GM12878 (cell line): ENCODE measurements at regions not wholly inside any gene's neighbourhood (a gene's known extent, or its start where the extent isn't known, plus 50 kb on each side); places are given as distances from the start of the nearest gene placed in this dataset.

Source experiments
- KAT2A ChIP-seq: conservative IDR thresholded peaks from 2 replicates; pipeline ENCODE4 v1.6.1; 2011; ENCODE audit warnings: low read depth, low read length; ENCODE audit not compliant: control insufficient read depth
- TF ChIP-seq, protein P1 (sequence below), 3 experiments: IDR thresholded peaks in 2 of 3; conservative IDR thresholded peaks in 1 of 3; 2 replicates each; pipeline ENCODE4 v1.5.1; 2011; ENCODE audit warnings: low read depth in 3 of 3, low read length in 3 of 3, mild to moderate bottlenecking in 3 of 3, control low read depth in 2 of 3, moderate library complexity in 2 of 3, inconsistent platforms in 1 of 3, mixed read lengths in 1 of 3; ENCODE audit not compliant: control insufficient read depth in 2 of 3, insufficient read depth in 1 of 3; ENCODE audit errors: extremely low read depth in 1 of 3

DNA sequence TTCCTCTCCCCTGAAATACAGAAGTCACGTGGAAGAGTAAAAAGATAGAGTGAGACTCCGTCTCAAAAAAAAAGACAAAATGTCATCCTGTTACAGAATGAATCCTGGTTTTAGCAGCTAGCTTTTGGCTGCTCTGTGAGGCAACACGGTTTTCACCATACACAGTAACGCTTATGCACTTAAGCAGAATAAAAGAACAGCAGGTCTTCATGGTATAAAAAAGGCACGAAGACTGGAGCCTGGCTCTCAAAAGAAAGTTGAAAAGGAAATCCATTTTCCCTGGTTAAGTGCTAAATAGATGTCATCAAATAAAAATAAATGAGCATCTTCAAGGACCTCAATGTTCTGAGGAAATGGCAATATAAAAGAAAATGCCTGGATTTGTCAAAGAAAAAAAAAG is 444.1 kb downstream of the IPO8 start:
- TF ChIP-seq, protein P1, sequence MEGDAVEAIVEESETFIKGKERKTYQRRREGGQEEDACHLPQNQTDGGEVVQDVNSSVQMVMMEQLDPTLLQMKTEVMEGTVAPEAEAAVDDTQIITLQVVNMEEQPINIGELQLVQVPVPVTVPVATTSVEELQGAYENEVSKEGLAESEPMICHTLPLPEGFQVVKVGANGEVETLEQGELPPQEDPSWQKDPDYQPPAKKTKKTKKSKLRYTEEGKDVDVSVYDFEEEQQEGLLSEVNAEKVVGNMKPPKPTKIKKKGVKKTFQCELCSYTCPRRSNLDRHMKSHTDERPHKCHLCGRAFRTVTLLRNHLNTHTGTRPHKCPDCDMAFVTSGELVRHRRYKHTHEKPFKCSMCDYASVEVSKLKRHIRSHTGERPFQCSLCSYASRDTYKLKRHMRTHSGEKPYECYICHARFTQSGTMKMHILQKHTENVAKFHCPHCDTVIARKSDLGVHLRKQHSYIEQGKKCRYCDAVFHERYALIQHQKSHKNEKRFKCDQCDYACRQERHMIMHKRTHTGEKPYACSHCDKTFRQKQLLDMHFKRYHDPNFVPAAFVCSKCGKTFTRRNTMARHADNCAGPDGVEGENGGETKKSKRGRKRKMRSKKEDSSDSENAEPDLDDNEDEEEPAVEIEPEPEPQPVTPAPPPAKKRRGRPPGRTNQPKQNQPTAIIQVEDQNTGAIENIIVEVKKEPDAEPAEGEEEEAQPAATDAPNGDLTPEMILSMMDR (IDR thresholded peaks at IDR 0.05 in 2 of 3, conservative IDR thresholded peaks at IDR 0.05 in 1 of 3; ENCODE audit: control insufficient read depth in 2 of 3, extremely low read depth in 1 of 3, insufficient read depth in 1 of 3, low read depth in 3 of 3, low read length in 3 of 3): no peak
- no peak for TF ChIP-seq KAT2A
